HL-60 (cell line): ENCODE measurements at regions not wholly inside any gene's neighbourhood (a gene's known extent, or its start where the extent isn't known, plus 50 kb on each side); places are given as distances from the start of the nearest gene placed in this dataset.

Experiments
- DNase-seq, 2 experiments: peaks; one replicate each; pipeline ENCODE4 v3.0.0-alpha.2; 2010 to 2020; ENCODE audit warnings: low read depth in 1 of 2, low spot score in 1 of 2
- H3K27ac ChIP-seq: fragments of 250-450 bp; sonication (Bioruptor Pico); replicated peaks from 2 replicates; pipeline ENCODE4 v1.5.1; 2020; ENCODE audit warnings: mild to moderate bottlenecking, moderate library complexity
- H3K27me3 ChIP-seq: fragments of 250-450 bp; sonication (Bioruptor Pico); 2 replicates; pipeline ENCODE4 v1.5.1; 2021; ENCODE audit warnings: mild to moderate bottlenecking, moderate library complexity; ENCODE audit not compliant: insufficient read depth, poor library complexity, severe bottlenecking
- H3K4me3 ChIP-seq: replicated peaks from 2 replicates; pipeline ENCODE4 v1.5.1; 2011; ENCODE audit warnings: mild to moderate bottlenecking, control low read depth, low read length; ENCODE audit not compliant: insufficient read depth
- GABPA ChIP-seq: IDR thresholded peaks from 2 replicates; pipeline ENCODE4 v1.6.1; 2012; ENCODE audit warnings: low read depth
- POLR2AphosphoS5 ChIP-seq: IDR thresholded peaks from 2 replicates; pipeline ENCODE4 v1.6.1; 2012; ENCODE audit warnings: low read depth
- REST ChIP-seq: IDR thresholded peaks from 2 replicates; pipeline ENCODE4 v1.6.1; 2012; ENCODE audit warnings: low read depth; ENCODE audit not compliant: insufficient replicate concordance
- SPI1 ChIP-seq: IDR thresholded peaks from 2 replicates; pipeline ENCODE4 v1.6.1; 2012; ENCODE audit warnings: low read depth, mild to moderate bottlenecking, borderline replicate concordance
- TF ChIP-seq, protein P1 (sequence below): IDR thresholded peaks from one replicate; pipeline ENCODE4 v1.5.1; 2011; ENCODE audit warnings: low read length, control low read depth, inconsistent platforms; ENCODE audit not compliant: insufficient read depth

DNA sequence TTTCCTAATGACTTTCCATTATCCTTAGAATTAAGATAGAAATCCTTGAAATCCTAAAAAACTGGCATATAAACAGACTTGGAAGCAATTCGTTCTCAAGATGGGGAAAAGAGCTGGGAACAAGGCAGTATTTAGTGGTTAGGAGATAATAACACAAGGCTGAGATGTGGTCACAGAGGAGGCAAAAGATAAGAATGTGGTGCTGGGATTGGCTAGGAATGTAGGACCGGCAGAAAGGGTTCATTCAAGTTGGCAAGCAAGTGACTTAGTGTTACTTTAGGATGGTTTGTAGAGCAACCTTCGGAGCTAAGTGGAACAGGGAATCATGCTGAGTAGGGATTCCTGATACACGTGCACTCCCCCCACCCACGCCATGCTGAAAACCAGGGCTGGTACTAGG lies 121.9 kb upstream of the RPS6KA3 start:
- no peak for DNase-seq
- no peak overlapping the region for H3K4me3 ChIP-seq
- no peak overlapping the region for H3K27ac ChIP-seq
- TF ChIP-seq, protein P1, sequence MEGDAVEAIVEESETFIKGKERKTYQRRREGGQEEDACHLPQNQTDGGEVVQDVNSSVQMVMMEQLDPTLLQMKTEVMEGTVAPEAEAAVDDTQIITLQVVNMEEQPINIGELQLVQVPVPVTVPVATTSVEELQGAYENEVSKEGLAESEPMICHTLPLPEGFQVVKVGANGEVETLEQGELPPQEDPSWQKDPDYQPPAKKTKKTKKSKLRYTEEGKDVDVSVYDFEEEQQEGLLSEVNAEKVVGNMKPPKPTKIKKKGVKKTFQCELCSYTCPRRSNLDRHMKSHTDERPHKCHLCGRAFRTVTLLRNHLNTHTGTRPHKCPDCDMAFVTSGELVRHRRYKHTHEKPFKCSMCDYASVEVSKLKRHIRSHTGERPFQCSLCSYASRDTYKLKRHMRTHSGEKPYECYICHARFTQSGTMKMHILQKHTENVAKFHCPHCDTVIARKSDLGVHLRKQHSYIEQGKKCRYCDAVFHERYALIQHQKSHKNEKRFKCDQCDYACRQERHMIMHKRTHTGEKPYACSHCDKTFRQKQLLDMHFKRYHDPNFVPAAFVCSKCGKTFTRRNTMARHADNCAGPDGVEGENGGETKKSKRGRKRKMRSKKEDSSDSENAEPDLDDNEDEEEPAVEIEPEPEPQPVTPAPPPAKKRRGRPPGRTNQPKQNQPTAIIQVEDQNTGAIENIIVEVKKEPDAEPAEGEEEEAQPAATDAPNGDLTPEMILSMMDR = no peak
- no peak for TF ChIP-seq REST
- TF ChIP-seq SPI1 = no peak
- no peak for TF ChIP-seq POLR2AphosphoS5
- no peak for TF ChIP-seq GABPA
- H3K27me3 ChIP-seq = no peaks in the 10 kb centered on the region

- DNase-seq = no peak
- TF ChIP-seq, protein P1 = no peak
- no peak for TF ChIP-seq GABPA
- no peak for TF ChIP-seq POLR2AphosphoS5
- no peak for TF ChIP-seq REST
- TF ChIP-seq SPI1 = no peak
- Histone ChIP-seq H3K4me3 (no peak overlapping the region), H3K27me3 (no peaks in the 10 kb centered on the region), H3K27ac (no peak overlapping the region)
These were observed 116.8 kb upstream of the RPS6KA3 start for GRCh38 chrX:20383477-20383876.

- no peak for DNase-seq
- H3K27me3 ChIP-seq = no peaks in the 10 kb centered on the region
- TF ChIP-seq, protein P1 = no peak
- TF ChIP-seq REST (no peak), GABPA (no peak), POLR2AphosphoS5 (no peak), SPI1 (no peak)
- H3K27ac ChIP-seq = no peak overlapping the region
- no peak overlapping the region for H3K4me3 ChIP-seq
These were observed 116.0 kb upstream of the RPS6KA3 start for GRCh38 chrX:20382518-20383297.
